Activated CD4-positive, alpha-beta T cell treated with anti-CD3 and anti-CD28 coated beads, Interleukin-2, amount 50 U/mL, for 48 hours (primary cell): ENCODE measurements at regions not wholly inside any gene's neighbourhood (a gene's known extent, or its start where the extent isn't known, plus 50 kb on each side); places are given as distances from the start of the nearest gene placed in this dataset.

Experiments used
- DNase-seq, 2 experiments: peaks; one replicate each; pipeline ENCODE4 v3.0.0-alpha.2; 2020

- no peak for DNase-seq
Observed at GRCh38 chr20:62545901-62546525, 70.2 kb upstream of the GATA5 start.

- no peak for DNase-seq
Observed at GRCh38 chr20:62546606-62547005, 70.8 kb upstream of the GATA5 start.

GRCh38 chr20:62547364-62547763 lies 71.6 kb upstream of the GATA5 start:
- DNase-seq, result no peak

GRCh38 chr20:62548471-62548870 lies 72.7 kb upstream of the GATA5 start:
- DNase-seq, result no peak

- no peak for DNase-seq
Observed at GRCh38 chr20:62549029-62549428, 73.2 kb upstream of the GATA5 start.

GRCh38 chr20:62549499-62550086 lies 73.8 kb upstream of the GATA5 start:
- DNase-seq, result no peak

- no peak for DNase-seq
Observed at GRCh38 chr20:62550087-62550632, 74.4 kb upstream of the GATA5 start.

GRCh38 chr20:62551407-62552323 lies 75.9 kb upstream of the GATA5 start:
- DNase-seq, result no peak

- DNase-seq, result no peak
Observed at GRCh38 chr20:62552613-62553012, 76.8 kb upstream of the GATA5 start.

GRCh38 chr20:62553136-62553837 lies 77.5 kb upstream of the GATA5 start:
- no peak for DNase-seq

GRCh38 chr20:62553838-62554161 lies 78.0 kb upstream of the GATA5 start:
- no peak for DNase-seq

GRCh38 chr20:62554214-62554897 lies 78.6 kb upstream of the GATA5 start:
- no peak for DNase-seq

- no peak for DNase-seq
Observed at GRCh38 chr20:62554898-62555641, 79.3 kb upstream of the GATA5 start.

GRCh38 chr20:62555642-62556420 lies 80.0 kb upstream of the GATA5 start:
- no peak for DNase-seq

- DNase-seq, result no peak
Observed at GRCh38 chr20:62557462-62557861, 81.7 kb upstream of the GATA5 start.

- DNase-seq, result no peak
Observed at GRCh38 chr20:62557999-62558408, 82.2 kb upstream of the GATA5 start.

GRCh38 chr20:62558779-62559178 lies 83.0 kb upstream of the GATA5 start:
- DNase-seq, result no peak

- DNase-seq, result no peak
Observed at GRCh38 chr20:62560162-62560561, 82.1 kb upstream of the SLCO4A1 start.

- DNase-seq, result no peak
Observed at GRCh38 chr20:62561182-62561581, 81.1 kb upstream of the SLCO4A1 start.

- DNase-seq, result no peak
Observed at GRCh38 chr20:62561948-62562347, 80.4 kb upstream of the SLCO4A1 start.

GRCh38 chr20:62562831-62563230 lies 79.5 kb upstream of the SLCO4A1 start:
- no peak for DNase-seq
